PC-9 (cell line): ENCODE measurements at regions not wholly inside any gene's neighbourhood (a gene's known extent, or its start where the extent isn't known, plus 50 kb on each side); places are given as distances from the start of the nearest gene placed in this dataset.

ENCODE experiments used
- CTCF ChIP-seq: fragments of 200-600 bp; sonication (generic); conservative IDR thresholded peaks from 2 replicates; pipeline ENCODE4 v1.6.1; 2017; ENCODE audit warnings: mixed run types, antibody characterized with exemption, mild to moderate bottlenecking, moderate library complexity
- EZH2 ChIP-seq: fragments of 200-600 bp; sonication (generic); IDR thresholded peaks from 2 replicates; pipeline ENCODE4 v1.8.0; 2017; ENCODE audit warnings: antibody characterized with exemption, low read depth

- TF ChIP-seq CTCF (no peak), EZH2 (no peak)
Observed at GRCh38 chr3:78048698-78049097, 1008.8 kb downstream of the ROBO2 start.
